ENCODE measurements at regions not wholly inside any gene's neighbourhood (a gene's known extent, or its start where the extent isn't known, plus 50 kb on each side); places are given as distances from the start of the nearest gene placed in this dataset.
"Not testable (repeated sequence)": the region's sequence is repeated elsewhere in the genome, so short reads cannot be mapped to it uniquely, and the experiment has no call there.

GRCh38 chr14:40336846-40337245, 904.6 kb upstream of the FBXO33 start:
- Mint-ChIP-seq H3K9me3 (peaks cover 12% of the 10 kb centered on the region), H3K27me3 (no peaks in the 10 kb centered on the region), H3K36me3 (ENCODE audit: low read depth) (no peaks in the 10 kb centered on the region), H3K4me3 (no peak overlapping the region), H3K4me1 (ENCODE audit: low read depth) (no peaks in the 10 kb centered on the region), H3K27ac (no peak overlapping the region)

- H3K36me3 Mint-ChIP-seq (ENCODE audit: low read depth) = not testable (repeated sequence)
These were observed 894.3 kb upstream of the FBXO33 start for GRCh38 chr14:40326519-40326918.

DNA sequence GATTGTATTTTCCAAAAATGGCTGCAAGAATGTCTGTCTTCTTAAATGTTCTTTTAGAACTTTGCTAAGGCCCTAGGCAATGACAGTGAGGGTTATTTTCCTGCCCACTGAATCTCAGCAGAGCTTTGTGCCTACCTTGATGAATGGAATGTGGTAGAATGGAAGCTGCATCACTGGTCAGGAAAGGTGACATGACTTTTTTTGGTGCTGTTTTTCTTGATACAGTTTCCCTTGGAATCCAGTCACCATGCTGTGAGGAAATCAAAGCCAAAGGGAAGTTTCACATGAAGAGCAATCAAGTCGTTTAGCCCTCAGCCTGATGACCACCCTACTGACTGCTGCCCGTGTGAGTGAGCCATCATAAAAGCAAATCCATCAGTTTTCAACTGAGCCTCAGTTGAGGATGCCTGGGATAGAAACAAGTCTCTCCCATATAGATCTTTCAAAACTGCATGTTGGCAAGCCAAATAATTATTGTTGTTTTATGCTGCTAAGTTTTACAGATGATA, 886.0 kb upstream of the FBXO33 start:
- no peak overlapping the region for H3K27ac Mint-ChIP-seq
- no peaks in the 10 kb centered on the region for H3K4me1 Mint-ChIP-seq (ENCODE audit: low read depth)
- peaks cover 4% of the 10 kb centered on the region for H3K9me3 Mint-ChIP-seq
- no peaks in the 10 kb centered on the region for H3K27me3 Mint-ChIP-seq
- no peak overlapping the region for H3K4me3 Mint-ChIP-seq
- H3K36me3 Mint-ChIP-seq (ENCODE audit: low read depth) = no peaks in the 10 kb centered on the region

More at GRCh38 chr14:40326519-40326918, 894.3 kb upstream of the FBXO33 start:
- not testable (repeated sequence) for H3K9me3 Mint-ChIP-seq; H3K4me1 Mint-ChIP-seq (ENCODE audit: low read depth); H3K27me3 Mint-ChIP-seq; H3K4me3 Mint-ChIP-seq; H3K27ac Mint-ChIP-seq

GRCh38 chr14:40317690-40318089, 885.5 kb upstream of the FBXO33 start:
- Mint-ChIP-seq H3K9me3 (peaks cover 4% of the 10 kb centered on the region), H3K27ac (no peak overlapping the region), H3K36me3 (ENCODE audit: low read depth) (no peaks in the 10 kb centered on the region), H3K4me1 (ENCODE audit: low read depth) (no peaks in the 10 kb centered on the region), H3K27me3 (no peaks in the 10 kb centered on the region), H3K4me3 (no peak overlapping the region)

DNA sequence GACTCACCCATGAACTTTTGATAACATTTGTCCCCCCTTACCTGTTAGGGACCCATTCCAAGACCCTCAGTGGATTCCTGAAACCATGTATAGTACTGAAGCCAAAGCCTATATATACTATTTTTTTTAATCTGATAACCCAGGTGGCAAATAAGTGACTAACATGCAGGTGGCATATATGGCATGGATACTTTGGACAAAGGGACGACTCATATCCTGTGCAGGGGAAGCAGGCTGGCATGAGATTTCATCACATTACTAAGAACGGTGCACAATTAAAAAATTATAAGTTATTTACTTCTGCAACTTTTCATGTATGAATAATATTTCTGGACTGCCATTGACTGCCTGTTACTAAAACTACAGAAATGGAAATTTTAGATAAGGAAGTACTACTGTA, 880.1 kb upstream of the FBXO33 start:
- Mint-ChIP-seq H3K4me1 (ENCODE audit: low read depth) (no peaks in the 10 kb centered on the region), H3K9me3 (peaks cover 6% of the 10 kb centered on the region), H3K27me3 (no peaks in the 10 kb centered on the region), H3K27ac (no peak overlapping the region), H3K36me3 (ENCODE audit: low read depth) (no peaks in the 10 kb centered on the region), H3K4me3 (no peak overlapping the region)

- Mint-ChIP-seq H3K9me3 (peaks cover 6% of the 10 kb centered on the region), H3K27ac (no peak overlapping the region), H3K4me1 (ENCODE audit: low read depth) (no peaks in the 10 kb centered on the region), H3K4me3 (no peak overlapping the region), H3K27me3 (no peaks in the 10 kb centered on the region), H3K36me3 (ENCODE audit: low read depth) (no peaks in the 10 kb centered on the region)
These were observed 876.9 kb upstream of the FBXO33 start for GRCh38 chr14:40309124-40309523.

- H3K36me3 Mint-ChIP-seq (ENCODE audit: low read depth) = no peaks in the 10 kb centered on the region
- H3K9me3 Mint-ChIP-seq = peaks cover 6% of the 10 kb centered on the region
- H3K27ac Mint-ChIP-seq = no peak overlapping the region
- H3K27me3 Mint-ChIP-seq = no peaks in the 10 kb centered on the region
- no peak overlapping the region for H3K4me3 Mint-ChIP-seq
- H3K4me1 Mint-ChIP-seq (ENCODE audit: low read depth) = no peaks in the 10 kb centered on the region
These were observed 876.0 kb upstream of the FBXO33 start for GRCh38 chr14:40308240-40308639.

- no peaks in the 10 kb centered on the region for H3K36me3 Mint-ChIP-seq (ENCODE audit: low read depth)
- H3K27ac Mint-ChIP-seq = no peak overlapping the region
- no peaks in the 10 kb centered on the region for H3K4me1 Mint-ChIP-seq (ENCODE audit: low read depth)
- H3K9me3 Mint-ChIP-seq = peaks cover 10% of the 10 kb centered on the region
- H3K27me3 Mint-ChIP-seq = no peaks in the 10 kb centered on the region
- H3K4me3 Mint-ChIP-seq = no peak overlapping the region
These were observed 864.6 kb upstream of the FBXO33 start for GRCh38 chr14:40296821-40297220.

DNA sequence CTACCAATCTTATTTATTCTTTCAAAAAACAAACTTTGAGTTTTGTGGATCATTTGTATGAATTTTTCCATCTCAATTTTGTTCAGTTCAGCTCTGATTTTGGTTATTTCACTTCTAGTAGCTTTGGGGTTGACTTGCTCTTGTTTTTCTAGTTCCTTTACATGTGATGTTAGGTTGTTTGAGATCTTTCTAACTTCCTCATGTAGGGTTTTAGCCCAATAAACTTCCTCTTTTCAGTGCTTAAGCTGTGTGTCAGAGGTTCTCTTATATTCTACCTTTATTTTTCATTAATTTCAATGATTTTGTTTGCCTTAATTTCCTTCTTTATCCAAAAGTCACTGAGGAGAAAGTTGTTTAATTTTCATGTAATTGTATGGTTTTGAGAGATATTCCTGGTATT, 860.4 kb upstream of the FBXO33 start:
- Mint-ChIP-seq H3K27me3 (no peaks in the 10 kb centered on the region), H3K27ac (no peak overlapping the region), H3K36me3 (ENCODE audit: low read depth) (no peaks in the 10 kb centered on the region), H3K9me3 (peaks cover 10% of the 10 kb centered on the region), H3K4me3 (no peak overlapping the region), H3K4me1 (ENCODE audit: low read depth) (no peaks in the 10 kb centered on the region)

- no peaks in the 10 kb centered on the region for H3K4me1 Mint-ChIP-seq (ENCODE audit: low read depth)
- peaks cover 6% of the 10 kb centered on the region for H3K9me3 Mint-ChIP-seq
- H3K36me3 Mint-ChIP-seq (ENCODE audit: low read depth) = no peaks in the 10 kb centered on the region
- H3K27ac Mint-ChIP-seq = no peak overlapping the region
- no peak overlapping the region for H3K4me3 Mint-ChIP-seq
- no peaks in the 10 kb centered on the region for H3K27me3 Mint-ChIP-seq
These were observed 850.0 kb upstream of the FBXO33 start for GRCh38 chr14:40282196-40282595.

GRCh38 chr14:40280652-40281051, 848.4 kb upstream of the FBXO33 start:
- Mint-ChIP-seq H3K27ac (no peak overlapping the region), H3K36me3 (ENCODE audit: low read depth) (no peaks in the 10 kb centered on the region), H3K4me3 (no peak overlapping the region), H3K27me3 (no peaks in the 10 kb centered on the region), H3K9me3 (peaks cover 3% of the 10 kb centered on the region), H3K4me1 (ENCODE audit: low read depth) (no peaks in the 10 kb centered on the region)

DNA sequence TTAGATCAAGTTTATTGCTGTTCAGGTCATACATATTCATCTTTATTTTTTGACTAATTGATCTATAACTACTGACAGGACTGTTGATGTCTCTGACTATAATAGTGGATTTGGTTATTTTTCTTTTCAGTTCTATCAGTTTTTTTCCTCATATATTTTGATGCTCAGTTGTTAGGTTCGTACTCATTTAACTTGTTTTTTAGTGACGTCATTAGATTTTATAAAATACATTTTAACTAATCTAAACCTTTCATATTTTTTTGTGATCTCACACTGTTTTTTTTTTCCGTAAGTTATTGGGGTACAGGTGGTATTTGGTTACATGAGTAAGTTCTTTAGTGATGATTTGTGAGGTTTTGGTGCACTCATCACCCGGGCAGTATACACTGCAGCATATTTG, 841.2 kb upstream of the FBXO33 start:
- Mint-ChIP-seq H3K27me3 (no peaks in the 10 kb centered on the region), H3K27ac (no peak overlapping the region), H3K9me3 (peaks cover 1% of the 10 kb centered on the region), H3K4me3 (no peak overlapping the region), H3K36me3 (ENCODE audit: low read depth) (no peaks in the 10 kb centered on the region), H3K4me1 (ENCODE audit: low read depth) (no peaks in the 10 kb centered on the region)

GRCh38 chr14:40271480-40271879, 839.2 kb upstream of the FBXO33 start:
- no peak overlapping the region for H3K27ac Mint-ChIP-seq
- H3K27me3 Mint-ChIP-seq = no peaks in the 10 kb centered on the region
- H3K36me3 Mint-ChIP-seq (ENCODE audit: low read depth) = no peaks in the 10 kb centered on the region
- H3K4me1 Mint-ChIP-seq (ENCODE audit: low read depth) = no peaks in the 10 kb centered on the region
- no peak overlapping the region for H3K4me3 Mint-ChIP-seq
- H3K9me3 Mint-ChIP-seq = no peaks in the 10 kb centered on the region

- no peaks in the 10 kb centered on the region for H3K36me3 Mint-ChIP-seq (ENCODE audit: low read depth)
- peaks cover 4% of the 10 kb centered on the region for H3K9me3 Mint-ChIP-seq
- no peaks in the 10 kb centered on the region for H3K27me3 Mint-ChIP-seq
- H3K4me3 Mint-ChIP-seq = no peak overlapping the region
- H3K4me1 Mint-ChIP-seq (ENCODE audit: low read depth) = no peaks in the 10 kb centered on the region
- no peak overlapping the region for H3K27ac Mint-ChIP-seq
These were observed 837.2 kb upstream of the FBXO33 start for GRCh38 chr14:40269436-40269835.

DNA sequence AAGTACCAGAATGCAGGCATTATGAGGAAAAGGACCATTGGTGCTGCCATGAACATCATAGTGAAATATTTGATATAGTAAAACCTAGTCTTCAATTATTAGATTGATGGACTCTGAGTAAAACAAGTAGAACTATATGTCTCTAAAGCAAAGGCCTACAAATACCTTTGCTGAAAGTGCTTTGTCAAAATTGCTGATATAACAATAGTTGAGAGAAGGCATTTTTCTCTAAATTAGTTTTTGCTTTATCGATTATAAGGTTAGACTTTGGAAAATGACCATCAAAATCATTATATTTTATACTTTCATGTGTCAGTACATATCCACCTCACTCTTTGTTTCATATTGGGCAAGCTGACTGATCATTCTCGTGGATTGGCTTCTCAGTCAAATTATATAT, 836.0 kb upstream of the FBXO33 start:
- no peaks in the 10 kb centered on the region for H3K4me1 Mint-ChIP-seq (ENCODE audit: low read depth)
- H3K9me3 Mint-ChIP-seq = peaks cover 4% of the 10 kb centered on the region
- no peak overlapping the region for H3K27ac Mint-ChIP-seq
- no peaks in the 10 kb centered on the region for H3K27me3 Mint-ChIP-seq
- no peaks in the 10 kb centered on the region for H3K36me3 Mint-ChIP-seq (ENCODE audit: low read depth)
- no peak overlapping the region for H3K4me3 Mint-ChIP-seq

DNA sequence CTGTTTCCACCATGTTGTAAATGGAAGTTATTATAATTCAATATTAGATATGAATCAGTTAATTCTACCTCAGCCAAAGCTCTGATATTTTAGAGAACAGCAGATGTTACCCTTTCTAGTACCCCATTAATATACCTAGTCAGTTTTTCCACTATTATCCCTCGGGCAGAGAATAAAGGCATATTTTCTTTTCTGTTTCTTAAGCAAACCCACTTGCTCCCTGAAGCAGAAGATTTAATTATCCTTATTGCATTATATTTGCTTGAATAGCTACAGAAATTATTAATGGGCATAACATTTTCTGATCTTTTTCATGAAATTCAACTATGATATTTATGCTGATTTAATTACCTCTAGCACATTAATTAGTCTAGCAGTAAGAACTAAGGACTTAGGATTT, 832.9 kb upstream of the FBXO33 start:
- no peak overlapping the region for H3K4me3 Mint-ChIP-seq
- H3K4me1 Mint-ChIP-seq (ENCODE audit: low read depth) = no peaks in the 10 kb centered on the region
- no peaks in the 10 kb centered on the region for H3K27me3 Mint-ChIP-seq
- no peaks in the 10 kb centered on the region for H3K36me3 Mint-ChIP-seq (ENCODE audit: low read depth)
- peaks cover 4% of the 10 kb centered on the region for H3K9me3 Mint-ChIP-seq
- H3K27ac Mint-ChIP-seq = no peak overlapping the region
